GM12874 (cell line): ENCODE measurements at regions not wholly inside any gene's neighbourhood (a gene's known extent, or its start where the extent isn't known, plus 50 kb on each side); places are given as distances from the start of the nearest gene placed in this dataset.

Experiments
- CTCF ChIP-seq: IDR thresholded peaks from 2 replicates; pipeline ENCODE4 v1.5.1; 2011; ENCODE audit warnings: low read depth, mild to moderate bottlenecking, control low read depth, low read length, moderate library complexity; ENCODE audit not compliant: insufficient read depth

- no peak for TF ChIP-seq CTCF
Measured at GRCh38 chr15:96187341-96188305, 142.9 kb upstream of the NR2F2 start.

GRCh38 chr15:96197721-96198120 lies 132.8 kb upstream of the NR2F2 start:
- TF ChIP-seq CTCF, result no peak

- TF ChIP-seq CTCF, result no peak
Measured at GRCh38 chr15:96199111-96199510, 131.4 kb upstream of the NR2F2 start.

DNA sequence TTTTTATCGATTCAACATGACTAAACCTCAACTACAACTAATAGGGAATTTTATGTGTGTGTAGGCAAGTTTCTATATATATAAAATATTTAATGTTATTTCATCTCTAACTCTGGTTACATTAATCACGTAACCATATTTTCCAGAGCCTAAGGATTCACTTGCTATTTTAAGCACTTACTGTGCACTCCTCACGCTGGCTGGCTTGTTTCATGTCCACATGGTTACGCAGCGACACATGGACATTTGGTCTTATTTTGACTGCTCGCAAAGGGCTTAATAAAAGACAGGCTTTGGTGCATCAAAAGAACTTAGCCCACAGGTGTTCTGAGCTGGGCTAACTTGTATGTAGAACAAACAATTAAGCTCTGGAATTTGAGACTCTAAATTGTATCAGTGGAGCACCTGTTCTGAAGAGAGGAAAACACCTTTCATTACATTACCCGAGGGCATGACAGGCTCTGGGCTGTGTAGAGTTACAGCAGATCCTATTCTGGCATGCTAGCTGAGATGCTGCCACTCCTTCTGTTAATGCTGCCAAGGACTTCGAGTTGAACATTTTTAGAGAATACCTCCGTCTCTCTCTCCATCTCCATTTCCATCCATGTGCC lies 130.0 kb upstream of the NR2F2 start:
- no peak for TF ChIP-seq CTCF

DNA sequence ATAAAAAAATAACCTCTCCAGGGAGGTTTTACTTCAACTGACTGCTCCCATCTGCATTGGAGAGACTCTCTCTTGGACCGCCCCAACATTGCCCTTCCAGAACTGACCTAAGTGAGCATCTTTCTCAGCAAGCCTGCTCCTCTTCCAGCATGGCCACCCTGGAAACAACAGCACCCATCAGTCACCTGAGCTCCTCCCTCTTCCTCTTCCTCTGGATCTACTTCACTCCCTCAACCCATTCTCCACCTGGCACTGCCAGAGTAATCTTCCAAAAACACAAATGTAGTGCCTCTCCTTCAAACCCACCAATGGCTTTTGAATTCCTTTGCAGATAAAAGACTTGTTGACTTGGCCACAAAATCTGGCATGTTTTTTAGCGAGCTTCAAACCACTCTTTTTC lies 128.8 kb upstream of the NR2F2 start:
- no peak for TF ChIP-seq CTCF

- no peak for TF ChIP-seq CTCF
Measured at GRCh38 chr15:96207377-96208006, 123.0 kb upstream of the NR2F2 start.

- TF ChIP-seq CTCF, result no peak
Measured at GRCh38 chr15:96209285-96209735, 121.2 kb upstream of the NR2F2 start.
